HEK293 (cell line): ENCODE measurements at regions not wholly inside any gene's neighbourhood (a gene's known extent, or its start where the extent isn't known, plus 50 kb on each side); places are given as distances from the start of the nearest gene placed in this dataset.

Source experiments
- REST ChIP-seq: fragments of 450-650 bp; formaldehyde crosslinking; IDR thresholded peaks from 2 replicates; pipeline ENCODE4 v1.5.1; 2016; ENCODE audit warnings: missing biosample characterization, missing genetic modification characterization
- YY1 ChIP-seq: fragments of 450-650 bp; formaldehyde crosslinking; IDR thresholded peaks from 2 replicates; pipeline ENCODE4 v1.5.1; 2018; ENCODE audit warnings: missing biosample characterization, missing genetic modification characterization
- ZBTB17 ChIP-seq: fragments of 450-650 bp; formaldehyde crosslinking; IDR thresholded peaks from 2 replicates; pipeline ENCODE4 v1.5.1; 2016; ENCODE audit warnings: missing biosample characterization, missing genetic modification characterization
- ZNF19 ChIP-seq: fragments of 450-650 bp; formaldehyde crosslinking; IDR thresholded peaks from 2 replicates; pipeline ENCODE4; 2016; ENCODE audit warnings: missing biosample characterization, missing genetic modification characterization, low read depth
- ZNF274 ChIP-seq, 2 experiments: fragments of 200-500 bp in 1 of 2; fragments of 450-650 bp in 1 of 2; sonication (Bioruptor generic) in 1 of 2; formaldehyde crosslinking in 1 of 2; IDR thresholded peaks; 2 replicates each; pipeline versions ENCODE4 v1.5.1 to v1.6.1; 2014 to 2016; ENCODE audit warnings: borderline replicate concordance in 1 of 2, inconsistent platforms in 1 of 2, low read length in 1 of 2, missing biosample characterization in 1 of 2, missing genetic modification characterization in 1 of 2
- ZNF292 ChIP-seq: fragments of 450-650 bp; formaldehyde crosslinking; IDR thresholded peaks from 2 replicates; pipeline ENCODE4 v1.5.1; 2016; ENCODE audit warnings: low read depth, missing biosample characterization, missing genetic modification characterization, borderline replicate concordance
- ZNF302 ChIP-seq: fragments of 450-650 bp; formaldehyde crosslinking; IDR thresholded peaks from 2 replicates; pipeline ENCODE4 v1.5.1; 2016; ENCODE audit warnings: missing biosample characterization, missing genetic modification characterization, low read depth
- ZNF311 ChIP-seq: fragments of 450-650 bp; formaldehyde crosslinking; IDR thresholded peaks from 2 replicates; pipeline ENCODE4 v1.5.1; 2017; ENCODE audit warnings: missing biosample characterization, missing genetic modification characterization, borderline replicate concordance
- ZNF548 ChIP-seq: fragments of 450-650 bp; formaldehyde crosslinking; IDR thresholded peaks from 2 replicates; pipeline ENCODE4 v1.5.1; 2016; ENCODE audit warnings: missing biosample characterization, missing genetic modification characterization
- ZNF558 ChIP-seq: fragments of 450-650 bp; formaldehyde crosslinking; IDR thresholded peaks from 2 replicates; pipeline ENCODE4 v1.5.1; 2016; ENCODE audit warnings: missing biosample characterization, missing genetic modification characterization
- ZNF654 ChIP-seq: fragments of 450-650 bp; formaldehyde crosslinking; IDR thresholded peaks from 2 replicates; pipeline ENCODE4 v1.5.1; 2016; ENCODE audit warnings: low read depth, missing biosample characterization, missing genetic modification characterization
- ZNF830 ChIP-seq: fragments of 450-650 bp; IDR thresholded peaks from 2 replicates; pipeline ENCODE4 v1.5.0; 2018; ENCODE audit warnings: missing biosample characterization, missing genetic modification characterization, low read depth, mild to moderate bottlenecking, moderate library complexity
- TF ChIP-seq, protein P1 (sequence below): fragments of 450-650 bp; formaldehyde crosslinking; IDR thresholded peaks from 2 replicates; pipeline ENCODE4 v1.5.1; 2016; ENCODE audit warnings: missing biosample characterization, missing genetic modification characterization

DNA sequence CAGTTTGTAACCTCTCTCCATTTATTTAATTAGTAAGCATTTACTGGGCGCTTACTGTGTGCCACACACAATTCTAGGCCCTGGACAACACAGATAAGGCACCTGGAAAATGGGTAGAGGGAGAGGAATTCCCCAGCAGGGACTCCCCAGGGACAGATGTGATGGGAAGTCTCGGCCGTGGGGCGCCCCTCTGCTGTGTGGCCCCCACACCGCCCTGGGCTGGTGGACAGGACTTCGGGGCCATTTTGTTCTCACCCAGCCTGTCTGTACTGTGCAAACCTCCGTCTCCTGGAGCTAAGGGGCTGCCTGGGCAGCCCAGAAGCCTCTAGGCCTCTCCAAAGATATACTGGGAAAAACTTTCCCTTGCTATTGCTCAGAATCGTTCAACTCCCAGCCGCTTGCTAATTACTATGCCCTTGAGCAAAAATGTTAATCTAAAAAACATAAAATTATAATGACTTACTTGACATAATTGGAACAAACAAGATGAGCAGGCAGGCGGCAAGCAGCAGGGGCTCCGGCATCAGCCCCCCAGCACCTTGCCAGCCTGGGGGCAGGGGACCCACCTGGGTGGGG, 64.4 kb upstream of the NCOR2 start:
- TF ChIP-seq ZNF558 (tag by site-specific recombination) (no peak), ZNF311 (tag by site-specific recombination) (no peak), YY1 (tag by site-specific recombination) (no peak), ZBTB17 (tag by site-specific recombination) (no peak), ZNF830 (tag by site-specific recombination) (no peak), ZNF302 (no peak), ZNF274 (IDR thresholded peaks at IDR 0.05; ENCODE audit: low read length) (no peak), ZNF274 (tag by site-specific recombination; IDR thresholded peaks at IDR 0.05; ENCODE audit: borderline replicate concordance) (no peak), ZNF292 (tag by site-specific recombination) (no peak), REST (tag by site-specific recombination) (no peak), ZNF548 (tag by site-specific recombination) (no peak), ZNF19 (tag by site-specific recombination) (no peak), ZNF654 (tag by site-specific recombination) (no peak)
- TF ChIP-seq, protein P1, sequence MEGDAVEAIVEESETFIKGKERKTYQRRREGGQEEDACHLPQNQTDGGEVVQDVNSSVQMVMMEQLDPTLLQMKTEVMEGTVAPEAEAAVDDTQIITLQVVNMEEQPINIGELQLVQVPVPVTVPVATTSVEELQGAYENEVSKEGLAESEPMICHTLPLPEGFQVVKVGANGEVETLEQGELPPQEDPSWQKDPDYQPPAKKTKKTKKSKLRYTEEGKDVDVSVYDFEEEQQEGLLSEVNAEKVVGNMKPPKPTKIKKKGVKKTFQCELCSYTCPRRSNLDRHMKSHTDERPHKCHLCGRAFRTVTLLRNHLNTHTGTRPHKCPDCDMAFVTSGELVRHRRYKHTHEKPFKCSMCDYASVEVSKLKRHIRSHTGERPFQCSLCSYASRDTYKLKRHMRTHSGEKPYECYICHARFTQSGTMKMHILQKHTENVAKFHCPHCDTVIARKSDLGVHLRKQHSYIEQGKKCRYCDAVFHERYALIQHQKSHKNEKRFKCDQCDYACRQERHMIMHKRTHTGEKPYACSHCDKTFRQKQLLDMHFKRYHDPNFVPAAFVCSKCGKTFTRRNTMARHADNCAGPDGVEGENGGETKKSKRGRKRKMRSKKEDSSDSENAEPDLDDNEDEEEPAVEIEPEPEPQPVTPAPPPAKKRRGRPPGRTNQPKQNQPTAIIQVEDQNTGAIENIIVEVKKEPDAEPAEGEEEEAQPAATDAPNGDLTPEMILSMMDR = no peak
